ENCODE measurements at regions not wholly inside any gene's neighbourhood (a gene's known extent, or its start where the extent isn't known, plus 50 kb on each side); places are given as distances from the start of the nearest gene placed in this dataset.

GRCh38 chr16:73738266-73738665 lies 558.3 kb upstream of the PSMD7 start:
- DNase-seq: no peak

GRCh38 chr16:73737637-73738036 lies 559.0 kb upstream of the PSMD7 start:
- no peak for DNase-seq

GRCh38 chr16:73735954-73736353 lies 560.7 kb upstream of the PSMD7 start:
- DNase-seq: no peak

GRCh38 chr16:73735018-73735417 lies 561.6 kb upstream of the PSMD7 start:
- DNase-seq: no peak

- DNase-seq: no peak
Measured at GRCh38 chr16:73732681-73733080, 563.9 kb upstream of the PSMD7 start.

GRCh38 chr16:73732143-73732542 lies 564.5 kb upstream of the PSMD7 start:
- no peak for DNase-seq

- DNase-seq: no peak
Measured at GRCh38 chr16:73730481-73731090, 566.0 kb upstream of the PSMD7 start.

- no peak for DNase-seq
Measured at GRCh38 chr16:73725156-73725555, 571.5 kb upstream of the PSMD7 start.

GRCh38 chr16:73724503-73724902 lies 572.1 kb upstream of the PSMD7 start:
- DNase-seq: no peak

GRCh38 chr16:73717266-73717974 lies 579.2 kb upstream of the PSMD7 start:
- no peak for DNase-seq

- no peak for DNase-seq
Measured at GRCh38 chr16:73714976-73715375, 581.6 kb upstream of the PSMD7 start.

GRCh38 chr16:73713778-73714495 lies 582.7 kb upstream of the PSMD7 start:
- DNase-seq: no peak

GRCh38 chr16:73713251-73713650 lies 583.4 kb upstream of the PSMD7 start:
- DNase-seq: no peak

GRCh38 chr16:73711406-73712080 lies 585.1 kb upstream of the PSMD7 start:
- no peak for DNase-seq

GRCh38 chr16:73710526-73710925 lies 586.1 kb upstream of the PSMD7 start:
- DNase-seq: no peak

- DNase-seq: no peak
Measured at GRCh38 chr16:73707863-73708262, 588.8 kb upstream of the PSMD7 start.

- DNase-seq: no peak
Measured at GRCh38 chr16:73703891-73704290, 592.7 kb upstream of the PSMD7 start.

GRCh38 chr16:73697336-73697735 lies 599.3 kb upstream of the PSMD7 start:
- DNase-seq: no peak

GRCh38 chr16:73692861-73693260 lies 603.8 kb upstream of the PSMD7 start:
- DNase-seq: no peak

GRCh38 chr16:73683804-73684203 lies 612.8 kb upstream of the PSMD7 start:
- DNase-seq: no peak

- DNase-seq: no peak
Measured at GRCh38 chr16:73672135-73672534, 624.2 kb upstream of the ZFHX3 start.

GRCh38 chr16:73670836-73671820 lies 623.2 kb upstream of the ZFHX3 start:
- DNase-seq: no peak

Measured in stimulated activated naive CD4-positive, alpha-beta T cell treated with Interleukin-2 at 50 U/mL for 16 hours (primary cell).